ENCODE measurements at regions not wholly inside any gene's neighbourhood (a gene's known extent, or its start where the extent isn't known, plus 50 kb on each side); places are given as distances from the start of the nearest gene placed in this dataset.

DNA sequence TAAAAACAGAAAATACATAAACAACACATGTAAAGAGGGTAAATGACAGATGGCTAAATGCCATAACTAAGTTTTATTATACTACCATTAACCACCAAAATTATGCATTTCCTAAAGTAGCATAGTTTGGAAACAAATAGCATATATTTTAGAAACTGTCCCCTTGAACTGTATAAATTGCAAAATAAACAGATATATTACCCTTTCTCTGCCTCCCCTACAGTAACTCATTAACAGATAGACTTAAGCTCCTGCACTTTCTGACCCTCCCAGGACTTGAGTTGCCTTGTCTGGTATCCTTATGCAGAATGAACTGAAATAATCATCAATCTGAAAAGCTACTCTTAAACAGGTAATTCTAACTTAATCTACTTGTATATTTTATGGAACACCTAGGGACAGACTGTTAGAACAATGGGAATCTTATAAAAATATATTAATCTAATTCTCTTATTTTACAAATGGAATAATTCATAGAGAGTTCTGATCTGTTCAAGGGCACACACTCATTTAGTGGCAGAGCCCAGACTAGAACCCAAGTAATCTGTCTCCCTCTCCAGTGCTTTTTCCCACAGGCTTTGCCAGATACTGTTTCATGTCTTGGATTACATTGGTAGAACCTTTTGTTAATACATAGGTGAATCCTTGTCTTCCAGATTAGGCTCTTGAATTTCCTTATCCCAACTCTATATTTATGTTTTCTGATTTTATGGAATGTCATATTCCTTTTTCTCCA is 50.6 kb upstream of the LOC128125822 start:
- DNase-seq (ENCODE audit: extremely low read depth, insufficient read length) = no peak
- Histone ChIP-seq H3K27me3 (replicated peaks; ENCODE audit: control insufficient read depth, insufficient read depth, low read length) (no peaks in the 10 kb centered on the region), H3K36me3 (ENCODE audit: control insufficient read depth, insufficient read depth, low read length) (no peaks in the 10 kb centered on the region), H3K4me3 (replicated peaks; ENCODE audit: low read depth, low read length) (no peak overlapping the region)
- no peak for TF ChIP-seq CTCF (IDR thresholded peaks at IDR 0.05; ENCODE audit: insufficient read depth, low read length, poor library complexity, severe bottlenecking)
